Stimulated activated CD4-positive, alpha-beta T cell treated with anti-CD3 and anti-CD28 coated beads, TNF-alpha, amount 100 ng/mL, for 1 hour (primary cell): ENCODE measurements at regions not wholly inside any gene's neighbourhood (a gene's known extent, or its start where the extent isn't known, plus 50 kb on each side); places are given as distances from the start of the nearest gene placed in this dataset.

Source experiments
- DNase-seq, 3 donors: peaks; one replicate each; pipeline ENCODE4 v3.0.0-alpha.2; 2020; ENCODE audit warnings: low read depth in 3 of 3, low spot score in 1 of 3

GRCh38 chr10:60522617-60523016 is 132.9 kb upstream of the ANK3 start:
- DNase-seq: no peak

- DNase-seq: no peak
These were observed 132.3 kb upstream of the ANK3 start for GRCh38 chr10:60521974-60522405.

- DNase-seq: no peak
These were observed 129.1 kb upstream of the ANK3 start for GRCh38 chr10:60518745-60519144.

- DNase-seq: no peak
These were observed 128.1 kb upstream of the ANK3 start for GRCh38 chr10:60517805-60518204.

- DNase-seq: no peak
These were observed 123.6 kb upstream of the ANK3 start for GRCh38 chr10:60513281-60513680.

DNA sequence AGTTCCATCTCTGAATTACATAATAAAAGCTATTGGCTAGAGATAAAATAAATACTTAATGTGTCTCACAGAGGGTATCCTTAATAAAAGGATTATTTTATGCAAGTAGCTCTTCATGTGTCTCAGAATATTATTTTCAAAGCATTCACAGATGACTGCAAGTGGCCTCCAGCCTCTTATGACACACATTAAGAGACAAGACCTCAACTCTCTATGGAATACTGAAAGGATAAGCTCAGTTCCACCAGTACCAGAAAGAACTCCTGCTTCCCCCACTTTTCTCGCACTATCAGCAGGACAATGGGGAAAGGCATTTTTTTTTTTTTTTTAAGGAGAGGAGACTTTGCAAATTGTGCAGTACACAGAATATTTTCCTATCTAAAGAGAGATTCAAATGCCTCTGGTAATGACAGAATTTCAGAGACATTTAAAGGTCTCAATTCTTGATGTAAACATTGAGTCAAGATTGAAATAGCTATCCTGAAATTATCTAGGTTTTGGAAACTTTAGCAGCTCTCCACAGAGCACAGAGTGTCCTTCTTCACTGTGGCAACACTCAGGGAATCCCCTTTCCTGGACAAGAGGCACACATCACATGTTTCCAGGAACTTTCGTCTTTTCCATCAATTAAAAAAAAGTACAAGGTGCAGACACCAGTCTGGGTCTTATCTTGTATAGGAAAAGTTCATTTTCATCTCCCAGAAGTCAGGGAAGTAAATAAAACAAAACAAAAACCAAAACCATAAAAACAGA is 122.0 kb upstream of the ANK3 start:
- DNase-seq: no peak

DNA sequence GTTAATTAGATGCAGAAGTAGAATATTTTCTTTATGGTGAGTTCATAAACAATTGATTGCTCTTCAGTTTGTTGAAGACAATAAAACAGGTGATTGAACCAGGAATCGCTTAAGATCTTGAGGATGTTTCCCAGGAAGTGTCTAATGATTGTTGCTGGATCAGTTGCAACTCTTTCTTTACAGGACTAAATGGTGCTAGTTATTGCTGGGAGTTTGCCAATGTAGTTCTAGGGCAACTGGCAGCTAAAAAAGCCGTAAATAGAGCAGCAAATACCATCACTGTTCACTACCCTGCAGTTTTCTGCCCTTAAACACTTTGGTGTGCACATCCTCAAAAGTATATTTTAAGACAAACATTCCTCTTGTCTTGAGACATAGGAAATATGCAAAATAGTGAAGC is 119.2 kb upstream of the ANK3 start:
- DNase-seq: no peak

- DNase-seq: no peak
These were observed 118.4 kb upstream of the ANK3 start for GRCh38 chr10:60508037-60508436.

DNA sequence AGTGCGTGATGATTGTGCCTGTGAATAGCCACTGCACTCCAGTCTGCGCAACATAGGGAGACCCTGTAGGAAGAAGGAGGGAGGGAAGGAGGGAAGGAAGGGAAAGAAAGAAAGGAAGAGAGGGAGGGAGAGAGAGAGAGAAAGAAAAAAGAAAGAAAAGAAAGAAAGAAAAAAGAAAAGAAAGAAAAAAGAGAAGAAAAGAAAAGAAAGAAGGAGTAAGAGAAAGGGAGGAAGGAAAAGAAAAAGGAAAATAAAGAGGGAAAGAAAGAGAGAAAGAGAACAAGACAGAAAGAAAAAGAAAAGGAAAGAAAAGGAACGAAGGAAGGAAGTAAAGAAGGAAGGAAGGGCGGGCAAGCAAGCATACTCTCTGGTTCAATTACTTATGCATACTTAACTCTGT is 112.9 kb upstream of the ANK3 start:
- no peak for DNase-seq

- DNase-seq: no peak
These were observed 109.3 kb upstream of the ANK3 start for GRCh38 chr10:60498985-60499384.

DNA sequence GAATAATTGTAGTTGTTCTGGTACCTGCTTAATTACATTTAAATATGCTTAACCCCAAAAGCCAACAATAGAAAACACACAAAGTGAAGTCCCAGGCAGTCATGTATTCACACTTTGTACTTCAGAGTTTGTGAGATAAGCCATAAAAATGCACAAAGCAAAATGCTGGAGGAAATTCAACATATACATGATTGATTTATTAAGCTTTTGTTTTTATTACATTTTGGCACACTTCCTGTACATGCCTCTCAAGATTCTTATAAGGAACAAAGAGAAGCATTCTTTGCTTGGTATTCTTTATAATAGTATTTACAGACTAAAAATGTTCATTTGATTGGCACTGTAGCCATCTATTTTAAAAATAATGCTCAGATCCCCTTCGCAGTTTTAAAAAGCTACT is 107.7 kb upstream of the ANK3 start:
- DNase-seq: no peak

DNA sequence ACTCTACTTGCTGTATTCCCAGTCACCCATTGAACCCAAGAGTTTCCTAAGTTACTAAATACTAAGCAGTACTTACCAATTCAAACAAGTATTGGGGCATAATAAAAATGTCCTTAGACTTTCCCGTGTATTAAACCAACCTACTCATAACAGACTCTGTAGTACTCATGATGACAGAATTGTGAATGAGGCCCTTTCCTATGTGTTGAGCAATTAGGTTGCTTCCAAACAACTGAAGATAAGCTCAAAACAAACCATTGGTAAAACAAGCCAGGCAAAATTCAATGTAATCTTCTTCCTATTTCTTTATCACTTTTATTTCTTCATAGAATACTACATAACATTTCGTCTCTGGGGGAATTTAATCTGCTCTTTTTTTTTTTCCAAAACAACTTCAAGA is 106.5 kb upstream of the ANK3 start:
- no peak for DNase-seq

- no peak for DNase-seq
These were observed 105.8 kb upstream of the ANK3 start for GRCh38 chr10:60495338-60496055.

DNA sequence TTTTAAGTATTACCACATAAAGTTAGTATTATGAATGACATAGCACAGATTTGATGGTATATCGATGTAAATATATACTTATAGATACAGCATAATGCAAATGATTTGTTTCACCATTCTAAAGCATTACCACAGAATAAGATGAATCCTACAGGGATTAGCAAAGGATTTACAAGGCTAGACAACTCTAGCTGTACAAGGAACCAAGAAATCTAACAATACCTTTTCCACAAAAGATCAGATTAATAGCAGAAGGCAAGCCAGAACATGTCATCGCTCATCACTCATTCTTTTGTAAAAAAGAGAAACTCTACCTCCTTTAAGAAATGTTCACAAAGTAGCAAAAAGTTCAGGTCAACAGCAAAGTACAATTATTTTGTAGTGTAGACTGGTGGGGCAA is 105.1 kb upstream of the ANK3 start:
- no peak for DNase-seq

- DNase-seq: no peak
These were observed 101.5 kb upstream of the ANK3 start for GRCh38 chr10:60491162-60491561.

GRCh38 chr10:60490013-60490412 is 100.3 kb upstream of the ANK3 start:
- no peak for DNase-seq

GRCh38 chr10:60488111-60488669 is 98.5 kb upstream of the ANK3 start:
- DNase-seq: no peak

GRCh38 chr10:60487543-60487942 is 97.9 kb upstream of the ANK3 start:
- DNase-seq: no peak

DNA sequence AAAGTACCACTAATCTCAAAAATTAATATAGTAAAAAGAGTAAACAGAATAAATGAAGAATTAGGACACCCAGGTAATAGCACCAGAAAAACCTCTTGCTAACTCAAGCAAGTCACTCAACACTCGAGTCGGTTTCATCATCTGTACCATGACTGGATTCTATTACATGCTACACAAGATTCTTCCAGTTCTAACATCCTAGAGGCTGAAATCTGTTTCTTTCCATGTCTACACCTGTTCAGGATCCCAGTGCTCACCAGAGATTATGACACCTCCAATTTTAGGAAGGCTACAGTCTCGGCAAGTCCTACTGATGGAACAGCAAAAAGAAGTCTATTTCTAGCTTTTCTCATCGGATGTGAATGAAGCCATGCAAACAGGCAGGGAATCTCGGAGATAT is 95.3 kb upstream of the ANK3 start:
- DNase-seq: no peak

GRCh38 chr10:60480865-60481563 is 91.3 kb upstream of the ANK3 start:
- DNase-seq: no peak

DNA sequence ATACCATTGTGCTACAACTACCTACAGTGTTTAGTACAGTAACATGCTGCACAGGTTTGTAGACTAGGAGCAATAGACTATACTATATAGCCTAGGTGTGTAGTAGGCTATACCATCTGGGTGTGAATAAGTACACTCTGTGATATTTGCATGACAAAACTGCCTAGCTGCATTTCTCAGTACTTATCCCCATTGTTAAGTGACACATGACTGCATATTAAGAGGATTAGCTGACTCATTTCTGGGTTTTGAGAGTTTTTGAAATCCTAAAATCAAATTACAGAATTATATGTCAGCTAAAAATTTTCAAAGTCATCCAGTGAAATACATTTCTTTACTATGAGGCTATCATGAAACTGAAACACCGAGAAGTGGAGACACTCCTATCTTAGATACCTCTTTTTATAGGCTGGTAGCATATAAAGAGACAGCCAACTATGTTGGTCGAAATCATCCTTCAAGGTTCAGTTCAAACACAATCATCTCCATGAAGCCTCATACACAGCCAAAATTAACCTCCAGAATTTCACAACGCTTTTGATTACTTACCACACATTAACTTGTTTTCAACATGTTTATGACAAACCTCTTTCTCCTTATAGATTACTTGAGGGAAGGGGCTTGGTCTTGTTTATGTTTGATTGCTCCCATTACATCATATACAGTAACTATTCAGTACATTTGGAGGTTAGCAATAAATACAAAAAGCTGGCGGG is 89.8 kb upstream of the ANK3 start:
- no peak for DNase-seq
